IMR-90 (cell line): ENCODE measurements at regions not wholly inside any gene's neighbourhood (a gene's known extent, or its start where the extent isn't known, plus 50 kb on each side); places are given as distances from the start of the nearest gene placed in this dataset.

Source experiments
- ATAC-seq: fragments of 200-7000 bp; cut with Tn5 transposase; 2 replicates; pipeline ENCODE4 v1.9.1; 2020; ENCODE audit warnings: low read depth, mild to moderate bottlenecking, moderate library complexity
- BruUV-seq: library from RNA; stranded (reverse); fragments of 400-500 nt; replicated peaks from 2 replicates; lab custom pipeline; 2021; lab: Mats Ljungman, UMichigan
- CTCF ChIA-PET: fragments of 300-600 bp; formaldehyde crosslinking; extraction: SDS; loops from one replicate; lab custom pipeline; 2021; ENCODE audit warnings: antibody characterized with exemption; lab: Yijun Ruan, JAX
- POLR2A ChIA-PET: fragments of 300-600 bp; sonication (Branson Sonifier 250); formaldehyde crosslinking; loops from one replicate; lab custom pipeline; 2022; ENCODE audit warnings: antibody characterized with exemption; ENCODE audit not compliant: unreplicated experiment; lab: Charles Lee
- DNase-seq: peaks from one replicate; pipeline ENCODE4 v3.0.0; 2013
- H2AFZ ChIP-seq: replicated peaks from 2 replicates; pipeline ENCODE3; 2013; ENCODE audit warnings: low read length, mild to moderate bottlenecking; ENCODE audit not compliant: poor library complexity
- H2AK5ac ChIP-seq: 2 replicates; pipeline ENCODE4 v1.6.1; 2013; ENCODE audit warnings: low read depth, low read length, inconsistent platforms
- H2AK9ac ChIP-seq: replicated peaks from 2 replicates; pipeline ENCODE3; 2013; ENCODE audit warnings: mild to moderate bottlenecking, low read depth, low read length, moderate library complexity; ENCODE audit not compliant: poor library complexity
- H2BK120ac ChIP-seq: 2 replicates; pipeline ENCODE4 v1.6.1; 2013; ENCODE audit warnings: low read depth, low read length, inconsistent platforms
- H2BK15ac ChIP-seq: 3 replicates; pipeline ENCODE4 v1.6.1; 2013; ENCODE audit warnings: low read depth, low read length, inconsistent platforms
- H2BK20ac ChIP-seq: 2 replicates; pipeline ENCODE4 v1.6.1; 2013; ENCODE audit warnings: low read depth, mild to moderate bottlenecking, inconsistent platforms, low read length, moderate library complexity
- H2BK5ac ChIP-seq: 2 replicates; pipeline ENCODE4 v1.6.1; 2013; ENCODE audit warnings: mild to moderate bottlenecking, low read depth, low read length, inconsistent platforms; ENCODE audit not compliant: poor library complexity, severe bottlenecking
- H3K14ac ChIP-seq: replicated peaks from 2 replicates; pipeline ENCODE4 v1.6.1; 2013; ENCODE audit warnings: low read depth, low read length, inconsistent platforms
- H3K18ac ChIP-seq: 2 replicates; pipeline ENCODE4 v1.6.1; 2013; ENCODE audit warnings: low read depth, low read length, control low read depth
- H3K23ac ChIP-seq: 2 replicates; pipeline ENCODE4 v1.6.1; 2013; ENCODE audit warnings: low read depth, low read length, inconsistent platforms
- H3K27ac ChIP-seq: 2 replicates; pipeline ENCODE4 v1.5.1; 2013; ENCODE audit warnings: mild to moderate bottlenecking, control low read depth, low read length; ENCODE audit not compliant: insufficient read depth
- H3K27me3 ChIP-seq: 2 replicates; pipeline ENCODE4 v1.6.1; 2013; ENCODE audit warnings: low read length; ENCODE audit not compliant: control insufficient read depth, insufficient read depth
- H3K36me3 ChIP-seq: 2 replicates; pipeline ENCODE4 v1.6.1; 2013; ENCODE audit warnings: low read length, mixed read lengths; ENCODE audit not compliant: control insufficient read depth, insufficient read depth
- H3K4ac ChIP-seq: 2 replicates; pipeline ENCODE4 v1.6.1; 2013; ENCODE audit warnings: low read depth, low read length, inconsistent platforms
- H3K4me1 ChIP-seq: 2 replicates; pipeline ENCODE4 v1.6.1; 2013; ENCODE audit warnings: low read length, mixed read lengths; ENCODE audit not compliant: control insufficient read depth, insufficient read depth
- H3K4me2 ChIP-seq: 2 replicates; pipeline ENCODE4 v1.6.1; 2013; ENCODE audit warnings: low read depth, mild to moderate bottlenecking, control low read depth, low read length, moderate library complexity
- H3K4me3 ChIP-seq: 2 replicates; pipeline ENCODE4 v1.5.1; 2013; ENCODE audit warnings: low read depth, mild to moderate bottlenecking, control low read depth, low read length, moderate library complexity; ENCODE audit not compliant: insufficient read depth
- H3K56ac ChIP-seq: 2 replicates; pipeline ENCODE4 v1.6.1; 2013; ENCODE audit warnings: low read length, inconsistent platforms; ENCODE audit not compliant: insufficient read depth; ENCODE audit errors: extremely low read depth
- H3K79me1 ChIP-seq, 2 experiments: 2 replicates each; pipeline ENCODE4 v1.6.1; 2013; ENCODE audit warnings: low read length in 2 of 2, inconsistent platforms in 1 of 2, low read depth in 1 of 2
- H3K9ac ChIP-seq: 2 replicates; pipeline ENCODE4 v1.6.1; 2013; ENCODE audit warnings: low read depth, low read length, control low read depth
- H3K9me1 ChIP-seq: 2 replicates; pipeline ENCODE4 v1.6.1; 2013; ENCODE audit warnings: low read length, inconsistent platforms; ENCODE audit not compliant: insufficient read depth
- H3K9me3 ChIP-seq: 2 replicates; pipeline ENCODE4 v1.6.1; 2013; ENCODE audit warnings: low read length; ENCODE audit not compliant: control insufficient read depth, insufficient read depth
- H4K20me1 ChIP-seq: 2 replicates; pipeline ENCODE4 v1.6.1; 2013; ENCODE audit warnings: low read length, inconsistent platforms; ENCODE audit not compliant: insufficient read depth
- H4K5ac ChIP-seq: 2 replicates; pipeline ENCODE4 v1.6.1; 2013; ENCODE audit warnings: mild to moderate bottlenecking, low read depth, low read length, control low read depth
- H4K8ac ChIP-seq, 2 experiments: 2 replicates each; pipeline ENCODE4 v1.6.1; 2013; ENCODE audit warnings: low read depth in 2 of 2, low read length in 2 of 2, control low read depth in 1 of 2, inconsistent platforms in 1 of 2
- H4K91ac ChIP-seq: 2 replicates; pipeline ENCODE4 v1.6.1; 2013; ENCODE audit warnings: low read depth, low read length, inconsistent platforms; ENCODE audit not compliant: insufficient read depth
- BHLHE40 ChIP-seq: fragments of 150-350 bp; IDR thresholded peaks from 2 replicates; pipeline ENCODE4 v1.6.1; 2016; ENCODE audit warnings: mild to moderate bottlenecking, low read depth, low read length
- CEBPB ChIP-seq: IDR thresholded peaks from 2 replicates; pipeline ENCODE4 v1.6.1; 2012; ENCODE audit warnings: low read depth, low read length, improper control_type of control experiment
- CHD1 ChIP-seq: IDR thresholded peaks from 2 replicates; pipeline ENCODE4 v1.6.1; 2012; ENCODE audit warnings: low read depth, low read length, improper control_type of control experiment
- FOS ChIP-seq: fragments of 150-350 bp; IDR thresholded peaks from 2 replicates; pipeline ENCODE4 v1.6.1; 2016; ENCODE audit warnings: low read depth, low read length
- MAFK ChIP-seq: IDR thresholded peaks from 2 replicates; pipeline ENCODE4 v1.6.1; 2012; ENCODE audit warnings: low read depth, low read length, improper control_type of control experiment
- MAZ ChIP-seq: IDR thresholded peaks from 2 replicates; pipeline ENCODE4 v1.6.1; 2012; ENCODE audit warnings: low read depth, mild to moderate bottlenecking, low read length, improper control_type of control experiment, moderate library complexity, borderline replicate concordance
- MXI1 ChIP-seq: IDR thresholded peaks from 2 replicates; pipeline ENCODE4 v1.6.1; 2012; ENCODE audit warnings: low read depth, mild to moderate bottlenecking, low read length, moderate library complexity, borderline replicate concordance
- NFE2L2 ChIP-seq: fragments of 150-350 bp; IDR thresholded peaks from 2 replicates; pipeline ENCODE4 v1.6.1; 2016; ENCODE audit warnings: low read depth, mild to moderate bottlenecking, low read length
- POLR2A ChIP-seq: IDR thresholded peaks from 2 replicates; pipeline ENCODE4 v1.6.1; 2012; ENCODE audit warnings: mild to moderate bottlenecking, low read depth, low read length
- RAD21 ChIP-seq: IDR thresholded peaks from 2 replicates; pipeline ENCODE4 v1.6.1; 2012; ENCODE audit warnings: low read length, improper control_type of control experiment
- RCOR1 ChIP-seq: IDR thresholded peaks from 2 replicates; pipeline ENCODE4 v1.6.1; 2012; ENCODE audit warnings: mild to moderate bottlenecking, low read length, improper control_type of control experiment; ENCODE audit not compliant: insufficient replicate concordance
- RFX5 ChIP-seq: IDR thresholded peaks from 2 replicates; pipeline ENCODE4 v1.8.0; 2012; ENCODE audit warnings: low read depth, mild to moderate bottlenecking, low read length, moderate library complexity
- SMC3 ChIP-seq: fragments of 150-350 bp; IDR thresholded peaks from 2 replicates; pipeline ENCODE4 v1.6.1; 2016; ENCODE audit warnings: low read depth, mild to moderate bottlenecking, antibody characterized with exemption, low read length, moderate library complexity
- dilution Hi-C: fragments of 300-500 bp; cut with HindIII; formaldehyde crosslinking; loops from one replicate; pipeline ENCODE4 v1.14.3; 2018; ENCODE audit warnings: low sequenced_read_pairs; ENCODE audit not compliant: unreplicated experiment
- in situ Hi-C: fragments of 300-500 bp; cut with MboI; formaldehyde crosslinking; loops from 3 replicates; pipeline ENCODE4 v1.14.3; 2019; ENCODE audit warnings: low sequenced_read_pairs, inconsistent platforms, mixed read lengths
- intact Hi-C: fragments of 100-400 bp; cut with micrococcal nuclease; formaldehyde crosslinking; loops from 2 replicates; pipeline ENCODE4 v1.10.0; 2022
- TF ChIP-seq, protein P1 (sequence below): conservative IDR thresholded peaks from 2 replicates; pipeline ENCODE4 v1.5.1; 2012; ENCODE audit warnings: mild to moderate bottlenecking, low read depth, low read length, improper control_type of control experiment
- TF ChIP-seq, protein P2 (sequence below): fragments of 150-350 bp; IDR thresholded peaks from 2 replicates; pipeline ENCODE4 v1.6.1; 2017; ENCODE audit warnings: mild to moderate bottlenecking, antibody characterized with exemption, low read length, low read depth
- TF ChIP-seq, protein P3 (sequence below): fragments of 150-350 bp; IDR thresholded peaks from 2 replicates; pipeline ENCODE4 v1.6.1; 2016; ENCODE audit warnings: low read depth, mild to moderate bottlenecking, low read length, moderate library complexity, borderline replicate concordance

DNA sequence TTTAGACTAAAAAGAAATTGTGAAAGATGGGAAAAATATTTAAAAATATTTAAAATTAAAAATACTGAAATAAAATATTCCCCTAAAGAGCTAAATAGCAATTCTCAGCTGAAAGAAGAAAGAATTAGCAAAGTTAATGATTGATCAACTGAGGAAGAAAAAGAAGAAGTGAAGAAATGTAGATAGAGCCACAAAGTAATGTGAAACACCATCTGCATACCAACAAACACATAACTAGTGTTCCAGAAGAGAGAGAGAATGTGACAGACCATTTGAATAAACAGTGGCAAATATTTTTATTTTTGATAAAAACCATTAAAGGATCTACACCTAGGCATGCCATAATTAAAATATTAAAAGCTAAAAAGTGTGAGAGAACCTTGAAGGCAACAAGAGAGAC lies 784.5 kb upstream of the ZWINT start:
- Histone ChIP-seq H4K5ac (no peak overlapping the region), H3K9me3 (peaks cover 9% of the 10 kb centered on the region), H4K8ac (no peak overlapping the region), H4K91ac (no peak overlapping the region), H2AFZ (no peak overlapping the region), H3K23ac (no peak overlapping the region), H3K4me2 (no peak overlapping the region), H3K4me1 (no peaks in the 10 kb centered on the region), H3K27ac (no peak overlapping the region), H3K4ac (no peak overlapping the region), H3K9ac (no peak overlapping the region), H3K4me3 (no peak overlapping the region), H2AK9ac (no peak overlapping the region), H2BK5ac (no peak overlapping the region), H3K36me3 (no peaks in the 10 kb centered on the region), H2BK120ac (no peak overlapping the region), H2BK15ac (no peak overlapping the region), H3K27me3 (no peaks in the 10 kb centered on the region), H3K18ac (no peak overlapping the region), H3K14ac (no peak overlapping the region), H3K79me1 (no peaks in the 10 kb centered on the region), H2AK5ac (no peak overlapping the region), H2BK20ac (no peak overlapping the region), H3K9me1 (no peaks in the 10 kb centered on the region), H3K56ac (no peak overlapping the region), H4K20me1 (no peaks in the 10 kb centered on the region)
- intact Hi-C loops (no loop called here), dilution Hi-C loops (no loop called here), in situ Hi-C loops (no loop called here)
- TF ChIP-seq CEBPB, result no peak
- no peak for TF ChIP-seq RCOR1
- no peak for TF ChIP-seq SMC3
- TF ChIP-seq CHD1, result no peak
- TF ChIP-seq POLR2A, result no peak
- TF ChIP-seq FOS, result no peak
- no peak for TF ChIP-seq MAFK
- TF ChIP-seq, protein P1, sequence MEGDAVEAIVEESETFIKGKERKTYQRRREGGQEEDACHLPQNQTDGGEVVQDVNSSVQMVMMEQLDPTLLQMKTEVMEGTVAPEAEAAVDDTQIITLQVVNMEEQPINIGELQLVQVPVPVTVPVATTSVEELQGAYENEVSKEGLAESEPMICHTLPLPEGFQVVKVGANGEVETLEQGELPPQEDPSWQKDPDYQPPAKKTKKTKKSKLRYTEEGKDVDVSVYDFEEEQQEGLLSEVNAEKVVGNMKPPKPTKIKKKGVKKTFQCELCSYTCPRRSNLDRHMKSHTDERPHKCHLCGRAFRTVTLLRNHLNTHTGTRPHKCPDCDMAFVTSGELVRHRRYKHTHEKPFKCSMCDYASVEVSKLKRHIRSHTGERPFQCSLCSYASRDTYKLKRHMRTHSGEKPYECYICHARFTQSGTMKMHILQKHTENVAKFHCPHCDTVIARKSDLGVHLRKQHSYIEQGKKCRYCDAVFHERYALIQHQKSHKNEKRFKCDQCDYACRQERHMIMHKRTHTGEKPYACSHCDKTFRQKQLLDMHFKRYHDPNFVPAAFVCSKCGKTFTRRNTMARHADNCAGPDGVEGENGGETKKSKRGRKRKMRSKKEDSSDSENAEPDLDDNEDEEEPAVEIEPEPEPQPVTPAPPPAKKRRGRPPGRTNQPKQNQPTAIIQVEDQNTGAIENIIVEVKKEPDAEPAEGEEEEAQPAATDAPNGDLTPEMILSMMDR, result no peak
- no peak for TF ChIP-seq RAD21
- TF ChIP-seq BHLHE40, result no peak
- TF ChIP-seq, protein P2, sequence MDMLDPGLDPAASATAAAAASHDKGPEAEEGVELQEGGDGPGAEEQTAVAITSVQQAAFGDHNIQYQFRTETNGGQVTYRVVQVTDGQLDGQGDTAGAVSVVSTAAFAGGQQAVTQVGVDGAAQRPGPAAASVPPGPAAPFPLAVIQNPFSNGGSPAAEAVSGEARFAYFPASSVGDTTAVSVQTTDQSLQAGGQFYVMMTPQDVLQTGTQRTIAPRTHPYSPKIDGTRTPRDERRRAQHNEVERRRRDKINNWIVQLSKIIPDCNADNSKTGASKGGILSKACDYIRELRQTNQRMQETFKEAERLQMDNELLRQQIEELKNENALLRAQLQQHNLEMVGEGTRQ, result no peak
- TF ChIP-seq MAZ, result no peak
- TF ChIP-seq MXI1, result no peak
- no peak for TF ChIP-seq RFX5
- TF ChIP-seq NFE2L2, result no peak
- TF ChIP-seq, protein P3, sequence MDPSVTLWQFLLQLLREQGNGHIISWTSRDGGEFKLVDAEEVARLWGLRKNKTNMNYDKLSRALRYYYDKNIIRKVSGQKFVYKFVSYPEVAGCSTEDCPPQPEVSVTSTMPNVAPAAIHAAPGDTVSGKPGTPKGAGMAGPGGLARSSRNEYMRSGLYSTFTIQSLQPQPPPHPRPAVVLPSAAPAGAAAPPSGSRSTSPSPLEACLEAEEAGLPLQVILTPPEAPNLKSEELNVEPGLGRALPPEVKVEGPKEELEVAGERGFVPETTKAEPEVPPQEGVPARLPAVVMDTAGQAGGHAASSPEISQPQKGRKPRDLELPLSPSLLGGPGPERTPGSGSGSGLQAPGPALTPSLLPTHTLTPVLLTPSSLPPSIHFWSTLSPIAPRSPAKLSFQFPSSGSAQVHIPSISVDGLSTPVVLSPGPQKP, result no peak
- ChIA-PET POLR2A (no interaction called here), CTCF (no interaction called here)
- ATAC-seq (no peak), DNase-seq (no peak)
- no TSS peak for BruUV-seq
